ENCODE measurements at regions not wholly inside any gene's neighbourhood (a gene's known extent, or its start where the extent isn't known, plus 50 kb on each side); places are given as distances from the start of the nearest gene placed in this dataset.

- no peak overlapping the region for H3K9ac ChIP-seq (ENCODE audit: low read length)
- H4K20me1 ChIP-seq (ENCODE audit: low read length), result 0 out of 2 replicates have a peak, but pooled peaks cover 4% of the 10 kb centered on the region
Measured at GRCh38 chr14:71410578-71411284, 503.5 kb downstream of the PCNX1 start.

GRCh38 chr14:71411285-71411595, 504.0 kb downstream of the PCNX1 start:
- Histone ChIP-seq H3K4me2 (ENCODE audit: low read length) (no peak overlapping the region), H3K9me3 (ENCODE audit: low read length) (no peaks in the 10 kb centered on the region), H3K9ac (ENCODE audit: low read length) (no peak overlapping the region), H3F3A (ENCODE audit: low read length, unreplicated experiment) (no peaks in the 10 kb centered on the region), H3K9me2 (replicated peaks; ENCODE audit: low read length) (no peaks in the 10 kb centered on the region), H3K79me2 (ENCODE audit: low read length) (peaks cover 88% of the 10 kb centered on the region), H4K20me1 (ENCODE audit: low read length) (0 out of 2 replicates have a peak, but pooled peaks cover 4% of the 10 kb centered on the region), H3K4me3 (ENCODE audit: low read length) (no peak overlapping the region), H3K4me1 (ENCODE audit: insufficient read depth, low read length) (peaks cover 19% of the 10 kb centered on the region), H3K36me3 (ENCODE audit: low read depth, low read length) (no peaks in the 10 kb centered on the region), H2AFZ (ENCODE audit: low read length) (no peak overlapping the region), H3K27ac (ENCODE audit: low read length) (no peak overlapping the region), H3K27me3 (ENCODE audit: low read length) (no peaks in the 10 kb centered on the region)
- ATAC-seq, result no peak
- no peak for TF ChIP-seq CTCF (conservative IDR thresholded peaks at IDR 0.05; ENCODE audit: low read depth, low read length)
- TF ChIP-seq EZH2phosphoT487 (IDR thresholded peaks at IDR 0.05; ENCODE audit: borderline replicate concordance, low read length), result no peak
- TF ChIP-seq EZH2 (IDR thresholded peaks at IDR 0.05; ENCODE audit: low read length, unreplicated experiment), result no peak
- DNase-seq, result no peak
- ChIA-PET POLR2A (ENCODE audit: unreplicated experiment) (no interaction called here), CTCF (interaction anchor here (0.5 kb wide), 1 partner anchor 250 kb away, joined by 4 read pairs; no protein-coding TSS in a partner anchor)
- no TSS peak for BruUV-seq (replicated peaks)
- intact Hi-C loops (cut with micrococcal nuclease), result no loop called here

More at GRCh38 chr14:71410578-71411284, 503.5 kb downstream of the PCNX1 start:
- BruUV-seq (replicated peaks), result no TSS peak
- Histone ChIP-seq H3K4me1 (ENCODE audit: insufficient read depth, low read length) (peaks cover 14% of the 10 kb centered on the region), H3K27me3 (ENCODE audit: low read length) (no peaks in the 10 kb centered on the region), H2AFZ (ENCODE audit: low read length) (no peak overlapping the region), H3K9me2 (replicated peaks; ENCODE audit: low read length) (no peaks in the 10 kb centered on the region), H3K36me3 (ENCODE audit: low read depth, low read length) (no peaks in the 10 kb centered on the region), H3K79me2 (ENCODE audit: low read length) (peaks cover 88% of the 10 kb centered on the region), H3K27ac (ENCODE audit: low read length) (no peak overlapping the region), H3K4me2 (ENCODE audit: low read length) (no peak overlapping the region), H3F3A (ENCODE audit: low read length, unreplicated experiment) (no peaks in the 10 kb centered on the region), H3K9me3 (ENCODE audit: low read length) (no peaks in the 10 kb centered on the region), H3K4me3 (ENCODE audit: low read length) (no peak overlapping the region)
- no peak for DNase-seq
- no peak for ATAC-seq
- ChIA-PET POLR2A (ENCODE audit: unreplicated experiment) (no interaction called here), CTCF (no interaction called here)
- no peak for TF ChIP-seq CTCF (conservative IDR thresholded peaks at IDR 0.05; ENCODE audit: low read depth, low read length)
- TF ChIP-seq EZH2phosphoT487 (IDR thresholded peaks at IDR 0.05; ENCODE audit: borderline replicate concordance, low read length), result no peak
- no peak for TF ChIP-seq EZH2 (IDR thresholded peaks at IDR 0.05; ENCODE audit: low read length, unreplicated experiment)
- intact Hi-C loops (cut with micrococcal nuclease), result no loop called here

GRCh38 chr14:71411738-71412137, 504.5 kb downstream of the PCNX1 start:
- Histone ChIP-seq H2AFZ (ENCODE audit: low read length) (no peak overlapping the region), H3K9me2 (replicated peaks; ENCODE audit: low read length) (no peaks in the 10 kb centered on the region), H3K36me3 (ENCODE audit: low read depth, low read length) (no peaks in the 10 kb centered on the region), H4K20me1 (ENCODE audit: low read length) (0 out of 2 replicates have a peak, but pooled peaks cover 4% of the 10 kb centered on the region), H3K27ac (ENCODE audit: low read length) (no peak overlapping the region), H3K4me2 (ENCODE audit: low read length) (no peak overlapping the region), H3K27me3 (ENCODE audit: low read length) (no peaks in the 10 kb centered on the region), H3K4me1 (ENCODE audit: insufficient read depth, low read length) (peaks cover 23% of the 10 kb centered on the region), H3K79me2 (ENCODE audit: low read length) (peaks cover 86% of the 10 kb centered on the region), H3K9ac (ENCODE audit: low read length) (no peak overlapping the region), H3K4me3 (ENCODE audit: low read length) (no peak overlapping the region), H3F3A (ENCODE audit: low read length, unreplicated experiment) (no peaks in the 10 kb centered on the region), H3K9me3 (ENCODE audit: low read length) (no peaks in the 10 kb centered on the region)
- ATAC-seq (no peak), DNase-seq (no peak)
- CTCF ChIA-PET, result interaction anchor here (0.5 kb wide), 1 partner anchor 251 kb away, joined by 4 read pairs; no protein-coding TSS in a partner anchor
- no peak for TF ChIP-seq EZH2 (IDR thresholded peaks at IDR 0.05; ENCODE audit: low read length, unreplicated experiment)
- TF ChIP-seq CTCF (conservative IDR thresholded peaks at IDR 0.05; ENCODE audit: low read depth, low read length), result no peak
- no peak for TF ChIP-seq EZH2phosphoT487 (IDR thresholded peaks at IDR 0.05; ENCODE audit: borderline replicate concordance, low read length)
- BruUV-seq (replicated peaks), result no TSS peak
- intact Hi-C loops (cut with micrococcal nuclease), result no loop called here
- POLR2A ChIA-PET (ENCODE audit: unreplicated experiment), result no interaction called here
